BLaER1 (cell line): ENCODE measurements at regions not wholly inside any gene's neighbourhood (a gene's known extent, or its start where the extent isn't known, plus 50 kb on each side); places are given as distances from the start of the nearest gene placed in this dataset.
A peak's percentile ranks its signal among the peaks of the same experiment; 100 is the strongest.

Source experiments
- H3K27ac ChIP-seq: shearing (Covaris generic); formaldehyde crosslinking; 2 replicates; pipeline ENCODE4 v1.8.1; 2022
- H3K27me3 ChIP-seq: shearing (Covaris generic); formaldehyde crosslinking; 2 replicates; pipeline ENCODE4 v1.8.1; 2022
- H3K36me3 ChIP-seq: shearing (Covaris generic); formaldehyde crosslinking; 2 replicates; pipeline ENCODE4 v1.8.1; 2022
- H3K4me1 ChIP-seq: shearing (Covaris generic); formaldehyde crosslinking; 2 replicates; pipeline ENCODE4 v1.8.1; 2022
- H3K4me2 ChIP-seq: shearing (Covaris generic); formaldehyde crosslinking; 2 replicates; pipeline ENCODE4 v1.8.1; 2022
- H3K4me3 ChIP-seq: shearing (Covaris generic); formaldehyde crosslinking; 2 replicates; pipeline ENCODE4 v1.8.1; 2022
- H3K9ac ChIP-seq: shearing (Covaris generic); formaldehyde crosslinking; 2 replicates; pipeline ENCODE4 v1.8.1; 2022
- H3K9me3 ChIP-seq: shearing (Covaris generic); formaldehyde crosslinking; 2 replicates; pipeline ENCODE4 v1.8.1; 2022
- H4K20me1 ChIP-seq: shearing (Covaris generic); formaldehyde crosslinking; 2 replicates; pipeline ENCODE4 v1.8.1; 2022
- Cebpa-rat ChIP-seq: shearing (Covaris generic); IDR thresholded peaks from 2 replicates; pipeline ENCODE4 v1.8.1; 2022

DNA sequence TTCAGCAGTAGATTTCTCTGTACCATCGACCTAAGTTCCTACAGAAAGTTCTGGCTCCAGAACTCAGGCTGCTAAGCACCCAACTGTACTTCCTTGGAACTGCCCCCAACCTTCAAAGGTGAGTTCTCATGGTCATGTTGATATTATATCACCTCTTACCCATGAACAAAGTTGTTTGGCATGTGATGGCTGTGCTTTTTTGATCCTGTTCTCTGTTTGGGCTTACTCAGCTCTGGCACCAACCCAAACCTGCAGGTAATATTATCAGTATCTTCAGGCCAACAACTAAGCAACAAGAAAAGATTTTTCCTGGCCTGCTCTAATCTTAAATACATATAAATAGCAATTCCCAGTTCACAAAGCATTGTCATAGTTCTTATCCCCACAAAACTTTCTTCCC lies 318.7 kb upstream of the LMCD1 start:
- H3K4me1 ChIP-seq = no peaks in the 10 kb centered on the region
- H3K27ac ChIP-seq = no peak overlapping the region
- H3K9ac ChIP-seq = no peak overlapping the region
- no peaks in the 10 kb centered on the region for H3K9me3 ChIP-seq
- H3K27me3 ChIP-seq = no peaks in the 10 kb centered on the region
- H4K20me1 ChIP-seq = no peaks in the 10 kb centered on the region
- H3K4me2 ChIP-seq = no peak overlapping the region
- no peaks in the 10 kb centered on the region for H3K36me3 ChIP-seq
- H3K4me3 ChIP-seq = no peak overlapping the region
- no peak for TF ChIP-seq Cebpa-rat

DNA sequence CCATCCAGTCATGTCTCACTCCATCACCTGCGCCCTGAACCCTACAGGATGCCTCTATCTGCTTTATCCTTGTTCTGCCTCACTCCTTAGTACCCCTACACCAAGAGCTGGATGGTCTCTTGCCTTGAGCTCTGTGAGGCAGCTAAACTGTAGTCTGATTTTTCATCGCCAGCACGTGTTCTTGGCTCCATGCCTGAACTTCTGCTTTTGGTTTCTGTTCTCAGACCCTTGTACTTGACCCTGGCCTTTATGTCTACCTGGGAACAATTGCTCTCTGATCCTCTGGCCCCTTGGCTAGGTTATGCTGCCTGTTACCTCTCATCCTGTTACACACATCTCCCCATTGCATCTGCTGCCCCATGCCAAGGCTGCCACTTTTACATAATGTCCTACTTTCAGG lies 318.0 kb upstream of the LMCD1 start:
- Histone ChIP-seq H3K9ac (no peak overlapping the region), H3K36me3 (no peaks in the 10 kb centered on the region), H3K4me2 (no peak overlapping the region), H3K27me3 (no peaks in the 10 kb centered on the region), H3K4me3 (no peak overlapping the region), H3K27ac (no peak overlapping the region), H3K9me3 (no peaks in the 10 kb centered on the region), H4K20me1 (no peaks in the 10 kb centered on the region), H3K4me1 (no peaks in the 10 kb centered on the region)
- no peak for TF ChIP-seq Cebpa-rat

DNA sequence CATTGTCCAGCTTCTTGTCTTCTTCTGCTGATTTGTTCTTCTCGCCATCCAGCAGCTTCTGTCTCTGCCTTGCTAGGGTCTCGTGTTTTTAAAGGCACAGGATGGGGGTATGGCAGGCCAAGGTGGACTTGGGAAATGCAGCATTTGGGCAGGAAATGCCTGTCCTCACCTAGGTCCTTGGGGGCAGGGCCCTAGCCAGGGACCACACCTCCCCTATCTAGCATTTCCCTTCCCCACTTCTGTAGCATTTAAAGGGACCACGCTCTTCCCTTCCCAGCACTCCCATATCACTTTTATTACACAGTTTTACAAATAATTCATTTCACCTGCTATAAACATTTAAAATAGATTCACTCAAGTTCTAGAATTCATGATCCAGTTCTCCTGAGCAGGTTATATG lies 315.4 kb upstream of the LMCD1 start:
- no peak for TF ChIP-seq Cebpa-rat
- Histone ChIP-seq H3K4me1 (no peaks in the 10 kb centered on the region), H3K27ac (no peak overlapping the region), H3K4me2 (no peak overlapping the region), H3K9ac (no peak overlapping the region), H3K27me3 (no peaks in the 10 kb centered on the region), H3K36me3 (no peaks in the 10 kb centered on the region), H4K20me1 (no peaks in the 10 kb centered on the region), H3K4me3 (no peak overlapping the region), H3K9me3 (peaks cover 7% of the 10 kb centered on the region; the same call in 1 of the 2 replicates)

DNA sequence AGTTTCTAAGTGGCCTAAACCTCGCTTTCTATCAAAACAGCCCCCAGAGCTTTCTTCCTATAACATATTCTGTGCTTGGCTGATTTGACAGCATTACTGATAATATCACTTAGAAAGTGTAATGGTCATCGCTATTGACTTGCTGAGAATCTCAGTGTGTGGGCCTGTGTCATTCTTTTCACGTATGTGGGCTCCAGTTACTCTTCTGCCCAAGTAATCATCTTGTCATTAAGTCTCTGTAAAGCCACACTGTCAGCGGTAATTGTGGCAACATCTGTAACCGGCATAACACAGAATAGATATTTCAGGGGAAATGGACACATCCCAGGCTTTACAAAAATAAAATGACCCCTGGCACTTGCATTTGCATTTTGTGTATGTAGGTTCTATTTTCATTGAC lies 313.6 kb upstream of the LMCD1 start:
- Histone ChIP-seq H3K36me3 (no peaks in the 10 kb centered on the region), H3K9me3 (peaks cover 8% of the 10 kb centered on the region; the same call in 1 of the 2 replicates), H4K20me1 (no peaks in the 10 kb centered on the region), H3K4me1 (no peaks in the 10 kb centered on the region), H3K27me3 (no peaks in the 10 kb centered on the region), H3K4me2 (no peak overlapping the region), H3K4me3 (no peak overlapping the region), H3K27ac (no peak overlapping the region), H3K9ac (no peak overlapping the region)
- TF ChIP-seq Cebpa-rat = no peak

DNA sequence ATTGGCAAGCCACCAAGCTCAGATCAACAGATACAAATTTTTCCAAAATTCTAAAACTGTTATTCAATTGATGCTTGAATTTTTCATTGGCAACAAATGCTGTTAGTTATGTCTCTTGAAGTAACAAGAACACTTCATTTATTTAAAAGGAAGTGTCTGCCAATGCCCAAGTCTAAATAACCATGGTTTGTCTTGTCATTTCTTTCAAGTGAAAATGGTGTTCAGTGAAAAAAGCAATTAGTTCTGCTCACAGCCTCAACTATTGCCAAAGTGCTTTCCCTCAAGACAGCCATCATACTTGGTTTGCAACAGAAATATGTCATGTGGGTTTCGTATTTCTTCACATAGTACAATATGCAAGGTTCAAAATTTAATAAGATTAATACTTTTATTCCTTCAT lies 312.6 kb upstream of the LMCD1 start:
- no peak overlapping the region for H3K4me3 ChIP-seq
- H3K4me1 ChIP-seq = no peaks in the 10 kb centered on the region
- no peak for TF ChIP-seq Cebpa-rat
- no peak overlapping the region for H3K9ac ChIP-seq
- no peaks in the 10 kb centered on the region for H3K36me3 ChIP-seq
- no peaks in the 10 kb centered on the region for H4K20me1 ChIP-seq
- no peaks in the 10 kb centered on the region for H3K27me3 ChIP-seq
- peaks cover 8% of the 10 kb centered on the region; the same call in 1 of the 2 replicates for H3K9me3 ChIP-seq
- H3K4me2 ChIP-seq = no peak overlapping the region
- H3K27ac ChIP-seq = no peak overlapping the region

DNA sequence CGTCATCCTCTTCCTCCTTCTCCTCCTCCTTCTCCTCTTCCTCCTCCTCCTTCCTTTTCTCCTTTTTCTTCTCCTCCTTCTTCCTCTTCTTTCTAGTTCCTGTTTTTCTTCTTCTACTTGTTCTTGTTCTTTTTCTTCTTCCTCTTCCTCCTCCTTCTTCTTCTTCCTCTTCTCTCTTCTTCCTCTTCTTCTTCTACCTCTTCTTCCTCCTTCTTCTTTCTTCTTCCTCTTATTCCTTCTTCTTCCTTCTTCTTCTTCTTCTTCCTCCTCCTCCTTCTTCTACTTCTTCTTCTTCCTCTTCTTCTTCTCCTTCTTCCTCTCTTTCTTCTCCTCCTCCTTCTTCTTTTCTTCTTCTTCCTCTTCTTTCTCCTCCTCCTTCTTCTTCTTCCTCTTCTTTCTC lies 310.2 kb upstream of the LMCD1 start:
- no peaks in the 10 kb centered on the region for H4K20me1 ChIP-seq
- H3K27ac ChIP-seq = no peak overlapping the region
- no peak overlapping the region for H3K9ac ChIP-seq
- no peaks in the 10 kb centered on the region for H3K4me1 ChIP-seq
- no peaks in the 10 kb centered on the region for H3K36me3 ChIP-seq
- H3K27me3 ChIP-seq = no peaks in the 10 kb centered on the region
- no peak overlapping the region for H3K4me3 ChIP-seq
- no peak for TF ChIP-seq Cebpa-rat
- peaks cover 8% of the 10 kb centered on the region; the same call in 1 of the 2 replicates for H3K9me3 ChIP-seq
- no peak overlapping the region for H3K4me2 ChIP-seq

DNA sequence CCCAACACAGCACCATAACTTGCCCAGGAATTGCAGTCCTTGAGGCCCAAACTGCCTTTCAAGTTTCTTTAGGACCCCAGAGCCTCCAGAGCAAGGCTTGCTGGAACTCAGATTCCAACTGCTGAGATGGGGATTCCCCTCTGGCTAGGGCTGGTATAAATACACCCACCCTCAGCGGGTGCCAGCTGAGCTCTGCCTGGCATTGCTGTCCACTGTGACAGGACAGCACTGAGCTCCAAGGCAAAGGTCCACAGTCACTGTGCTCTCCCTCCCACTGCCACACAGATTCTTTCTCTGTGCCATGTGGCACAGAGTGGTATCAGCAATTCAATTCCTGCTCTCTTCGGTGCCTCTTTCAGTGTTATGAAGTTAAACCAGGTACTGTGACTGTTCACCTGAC lies 304.2 kb upstream of the LMCD1 start:
- no peak for TF ChIP-seq Cebpa-rat
- Histone ChIP-seq H3K27me3 (no peaks in the 10 kb centered on the region), H3K4me1 (peaks cover 17% of the 10 kb centered on the region), H3K36me3 (no peaks in the 10 kb centered on the region), H3K4me3 (no peak overlapping the region), H3K27ac (no peak overlapping the region), H3K9me3 (no peaks in the 10 kb centered on the region), H3K9ac (no peak overlapping the region), H3K4me2 (no peak overlapping the region), H4K20me1 (no peaks in the 10 kb centered on the region)

DNA sequence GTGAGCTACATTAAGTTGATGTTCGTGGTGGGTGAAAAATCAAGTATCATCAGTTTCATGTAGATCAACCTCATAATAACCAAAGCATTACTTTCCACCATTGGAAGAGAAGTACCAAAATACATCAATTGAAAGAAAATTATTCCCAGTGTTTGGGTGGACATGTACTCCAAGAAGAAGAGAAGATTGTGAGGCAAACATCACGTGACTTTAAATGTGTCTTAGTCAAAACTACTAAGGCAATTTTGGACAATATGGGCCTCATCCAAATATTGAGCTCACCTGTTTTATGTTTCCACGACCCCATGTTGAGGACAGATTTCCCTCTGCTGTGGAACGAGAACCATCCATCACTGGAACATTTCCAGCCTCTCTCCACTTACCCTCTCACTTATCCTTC lies 303.0 kb upstream of the LMCD1 start:
- Histone ChIP-seq H3K4me2 (no peak overlapping the region), H4K20me1 (no peaks in the 10 kb centered on the region), H3K27me3 (no peaks in the 10 kb centered on the region), H3K4me3 (no peak overlapping the region), H3K27ac (no peak overlapping the region), H3K36me3 (no peaks in the 10 kb centered on the region), H3K9me3 (no peaks in the 10 kb centered on the region), H3K9ac (no peak overlapping the region), H3K4me1 (peaks cover 18% of the 10 kb centered on the region)
- TF ChIP-seq Cebpa-rat = no peak

DNA sequence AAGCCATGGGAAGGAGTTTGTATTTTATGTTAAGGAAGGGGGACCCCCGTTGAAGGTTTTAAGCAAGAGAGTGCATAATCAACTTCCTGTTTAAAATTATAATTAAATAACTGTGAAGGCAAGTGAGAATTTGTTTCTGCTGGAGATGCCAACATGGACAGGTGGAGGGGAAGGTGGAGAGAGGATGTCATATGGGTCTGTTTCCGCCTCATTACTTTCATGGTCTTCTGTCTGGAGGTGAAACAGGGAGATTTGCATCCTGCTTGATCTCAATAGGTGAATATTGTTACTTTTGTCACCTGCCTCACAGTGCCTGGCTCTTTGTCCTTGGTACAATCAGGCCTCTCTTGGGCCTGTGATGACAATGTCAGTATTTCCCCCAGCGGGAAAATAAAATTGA lies 300.6 kb upstream of the LMCD1 start:
- TF ChIP-seq Cebpa-rat = no peak
- Histone ChIP-seq H3K4me3 (no peak overlapping the region), H3K27ac (no peak overlapping the region), H4K20me1 (no peaks in the 10 kb centered on the region), H3K27me3 (no peaks in the 10 kb centered on the region), H3K4me1 (peaks cover 18% of the 10 kb centered on the region), H3K36me3 (no peaks in the 10 kb centered on the region), H3K9me3 (no peaks in the 10 kb centered on the region), H3K4me2 (no peak overlapping the region), H3K9ac (no peak overlapping the region)

DNA sequence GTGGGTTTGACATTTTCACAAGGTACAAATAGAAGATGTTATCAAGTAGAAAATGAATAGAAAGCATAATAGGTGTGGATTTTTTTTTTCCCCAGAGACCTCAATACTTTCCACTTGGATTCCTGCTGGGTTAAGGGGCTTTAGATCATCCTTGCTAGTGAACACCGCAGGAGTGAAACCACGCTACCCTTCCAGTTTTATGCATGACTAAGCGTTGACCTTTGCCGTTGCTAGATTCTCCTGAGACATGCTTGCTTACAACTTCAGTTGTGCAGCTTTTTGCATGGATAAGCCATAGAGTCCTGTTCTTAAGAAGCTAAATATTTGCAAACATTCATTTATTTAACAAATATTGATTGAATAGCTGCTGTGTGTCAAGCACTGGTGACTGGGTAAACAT lies 299.7 kb upstream of the LMCD1 start:
- Histone ChIP-seq H3K27ac (no peak overlapping the region), H3K4me3 (no peak overlapping the region), H3K9ac (no peak overlapping the region), H3K4me2 (peak overlapping the region; percentile 42), H4K20me1 (no peaks in the 10 kb centered on the region), H3K27me3 (no peaks in the 10 kb centered on the region), H3K4me1 (peaks cover 23% of the 10 kb centered on the region), H3K36me3 (no peaks in the 10 kb centered on the region), H3K9me3 (no peaks in the 10 kb centered on the region)
- no peak for TF ChIP-seq Cebpa-rat

DNA sequence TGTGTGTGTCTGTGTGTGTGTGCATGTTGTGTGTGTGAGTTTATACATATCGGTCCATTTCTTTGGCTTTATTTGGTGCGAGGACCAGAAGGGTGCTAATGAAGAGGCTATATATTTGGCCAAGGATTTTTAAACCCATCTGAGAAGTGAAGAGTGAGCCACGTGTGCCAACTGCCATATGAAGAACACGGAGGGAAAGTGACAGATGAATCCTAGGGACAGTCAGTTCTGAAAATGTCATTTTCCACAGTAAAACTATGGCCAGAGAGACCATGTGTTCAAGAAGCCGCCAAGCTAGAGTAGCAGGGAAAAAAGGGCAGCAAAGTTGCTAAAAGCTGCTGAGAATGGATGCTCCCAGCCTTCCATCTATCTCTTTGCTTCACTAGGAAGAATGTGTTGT lies 297.3 kb upstream of the LMCD1 start:
- Histone ChIP-seq H4K20me1 (no peaks in the 10 kb centered on the region), H3K36me3 (no peaks in the 10 kb centered on the region), H3K27me3 (no peaks in the 10 kb centered on the region), H3K27ac (no peak overlapping the region), H3K4me3 (no peak overlapping the region), H3K9me3 (no peaks in the 10 kb centered on the region), H3K4me1 (peaks cover 28% of the 10 kb centered on the region), H3K9ac (no peak overlapping the region), H3K4me2 (no peak overlapping the region)
- TF ChIP-seq Cebpa-rat = no peak
